ENCODE measurements at regions not wholly inside any gene's neighbourhood (a gene's known extent, or its start where the extent isn't known, plus 50 kb on each side); places are given as distances from the start of the nearest gene placed in this dataset.

- Histone ChIP-seq H3K9me2 (replicated peaks; ENCODE audit: insufficient read depth) (no peaks in the 10 kb centered on the region), H3K4me2 (no peak overlapping the region), H3K36me3 (replicated peaks; ENCODE audit: insufficient read depth, low read depth) (no peaks in the 10 kb centered on the region), H2AFZ (no peak overlapping the region), H3K27ac (no peak overlapping the region), H3K4me1 (ENCODE audit: insufficient read depth) (no peaks in the 10 kb centered on the region), H3K79me2 (no peaks in the 10 kb centered on the region), H3K27me3 (no peaks in the 10 kb centered on the region), H3K4me3 (no peak overlapping the region), H4K20me1 (ENCODE audit: insufficient read depth, poor library complexity, severe bottlenecking) (no peaks in the 10 kb centered on the region), H3K9me3 (ENCODE audit: low read depth) (no peaks in the 10 kb centered on the region)
- no peak for TF ChIP-seq CTCF (IDR thresholded peaks at IDR 0.05; ENCODE audit: poor library complexity)
- no peak for TF ChIP-seq EZH2phosphoT487 (IDR thresholded peaks at IDR 0.05; ENCODE audit: low read depth, severe bottlenecking, unreplicated experiment)
- TF ChIP-seq EZH2 (IDR thresholded peaks at IDR 0.05; ENCODE audit: borderline replicate concordance): no peak
- no peak for DNase-seq (ENCODE audit: low spot score)
- 57% methylated on average over 2 of the region's 2 CpGs for WGBS (ENCODE audit: low lambda C conversion rate, missing lambda C conversion rate)
Observed at GRCh38 chr2:67544286-67544685, 147.2 kb downstream of the ETAA1 start.

DNA sequence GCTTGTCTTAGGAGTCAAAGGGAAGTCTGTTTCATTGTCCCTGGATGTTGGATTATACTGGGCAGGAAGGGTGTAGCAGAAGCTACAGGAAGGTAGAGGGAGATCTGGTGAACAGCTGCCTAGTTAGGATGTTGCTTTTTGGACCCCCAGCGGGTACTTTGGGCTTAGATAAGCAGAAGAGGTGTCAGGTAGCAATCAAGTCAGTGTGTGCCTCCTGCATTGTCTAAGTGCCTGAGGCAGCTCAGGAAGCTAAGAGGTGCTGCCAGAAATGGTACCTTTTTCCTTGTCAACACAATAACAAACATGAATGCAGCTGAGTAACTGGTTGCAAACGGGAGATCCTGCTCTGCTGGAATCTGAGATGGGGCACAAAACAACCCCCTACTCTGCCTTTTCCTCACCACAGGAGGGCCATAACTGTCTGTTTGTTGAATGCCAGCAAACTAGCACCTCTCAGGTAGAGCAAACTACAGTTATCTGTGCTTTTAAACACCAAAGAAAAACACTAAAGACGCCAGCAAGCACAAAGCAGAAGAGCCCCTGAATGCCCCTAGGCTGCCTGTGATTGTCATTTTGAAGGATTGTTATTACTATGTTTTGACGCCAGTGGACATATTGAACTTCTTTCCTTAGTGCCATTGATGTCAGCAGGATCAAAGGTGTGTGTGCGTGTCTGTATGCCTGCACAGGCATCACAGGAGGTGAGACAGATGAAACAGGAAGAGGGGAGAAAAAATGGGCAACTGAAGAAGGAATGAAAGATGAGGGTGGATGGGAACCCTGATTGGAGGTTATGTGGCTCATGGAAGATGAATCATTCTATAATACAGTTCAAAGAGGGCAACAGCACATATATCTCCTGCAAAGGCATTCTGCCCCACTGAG lies 151.4 kb downstream of the ETAA1 start:
- TF ChIP-seq EZH2 (IDR thresholded peaks at IDR 0.05; ENCODE audit: borderline replicate concordance) (no peak), EZH2phosphoT487 (IDR thresholded peaks at IDR 0.05; ENCODE audit: low read depth, severe bottlenecking, unreplicated experiment) (no peak), CTCF (IDR thresholded peaks at IDR 0.05; ENCODE audit: poor library complexity) (no peak)
- whole genome bisulfite sequencing (ENCODE audit: low lambda C conversion rate, missing lambda C conversion rate): 30% methylated on average over 5 of the region's 5 CpGs
- DNase-seq (ENCODE audit: low spot score): no peak
- Histone ChIP-seq H3K27me3 (no peaks in the 10 kb centered on the region), H3K36me3 (replicated peaks; ENCODE audit: insufficient read depth, low read depth) (no peaks in the 10 kb centered on the region), H3K9me2 (replicated peaks; ENCODE audit: insufficient read depth) (no peaks in the 10 kb centered on the region), H3K4me3 (no peak overlapping the region), H3K9me3 (ENCODE audit: low read depth) (no peaks in the 10 kb centered on the region), H2AFZ (no peak overlapping the region), H4K20me1 (ENCODE audit: insufficient read depth, poor library complexity, severe bottlenecking) (no peaks in the 10 kb centered on the region), H3K79me2 (no peaks in the 10 kb centered on the region), H3K4me2 (no peak overlapping the region), H3K4me1 (ENCODE audit: insufficient read depth) (no peaks in the 10 kb centered on the region), H3K27ac (no peak overlapping the region)

- Histone ChIP-seq H3K4me1 (ENCODE audit: insufficient read depth) (peaks cover 18% of the 10 kb centered on the region), H3K36me3 (replicated peaks; ENCODE audit: insufficient read depth, low read depth) (no peaks in the 10 kb centered on the region), H3K4me2 (no peak overlapping the region), H3K27me3 (no peaks in the 10 kb centered on the region), H3K79me2 (no peaks in the 10 kb centered on the region), H3K27ac (no peak overlapping the region), H4K20me1 (ENCODE audit: insufficient read depth, poor library complexity, severe bottlenecking) (no peaks in the 10 kb centered on the region), H3K9me3 (ENCODE audit: low read depth) (no peaks in the 10 kb centered on the region), H3K4me3 (no peak overlapping the region), H2AFZ (no peak overlapping the region), H3K9me2 (replicated peaks; ENCODE audit: insufficient read depth) (no peaks in the 10 kb centered on the region)
- WGBS (ENCODE audit: low lambda C conversion rate, missing lambda C conversion rate): 96% methylated on average over 3 of the region's 3 CpGs
- DNase-seq (ENCODE audit: low spot score): no peak
- TF ChIP-seq EZH2phosphoT487 (IDR thresholded peaks at IDR 0.05; ENCODE audit: low read depth, severe bottlenecking, unreplicated experiment): no peak
Observed at GRCh38 chr2:67559156-67559555, 162.0 kb downstream of the ETAA1 start.

GRCh38 chr2:67560771-67561456 lies 163.8 kb downstream of the ETAA1 start:
- Histone ChIP-seq H3K27ac (peak overlapping the region; percentile 78), H3K36me3 (replicated peaks; ENCODE audit: insufficient read depth, low read depth) (no peaks in the 10 kb centered on the region), H3K4me2 (peak overlapping the region; percentile 37), H3K27me3 (no peaks in the 10 kb centered on the region), H3K9me2 (replicated peaks; ENCODE audit: insufficient read depth) (no peaks in the 10 kb centered on the region), H3K4me1 (ENCODE audit: insufficient read depth) (peaks cover 18% of the 10 kb centered on the region), H3K9me3 (ENCODE audit: low read depth) (no peaks in the 10 kb centered on the region), H3K79me2 (no peaks in the 10 kb centered on the region), H4K20me1 (ENCODE audit: insufficient read depth, poor library complexity, severe bottlenecking) (no peaks in the 10 kb centered on the region), H3K4me3 (no peak overlapping the region), H2AFZ (no peak overlapping the region)
- DNase-seq (ENCODE audit: low spot score): peak; percentile 46
- TF ChIP-seq EZH2phosphoT487 (IDR thresholded peaks at IDR 0.05; ENCODE audit: low read depth, severe bottlenecking, unreplicated experiment): no peak
- TF ChIP-seq CTCF (IDR thresholded peaks at IDR 0.05; ENCODE audit: poor library complexity): no peak
- no peak for TF ChIP-seq EZH2 (IDR thresholded peaks at IDR 0.05; ENCODE audit: borderline replicate concordance)
- 29% methylated on average over 4 of the region's 4 CpGs for WGBS (ENCODE audit: low lambda C conversion rate, missing lambda C conversion rate)

Measured in hepatocyte (in vitro differentiated cells).